HEK293 (cell line): ENCODE measurements at regions not wholly inside any gene's neighbourhood (a gene's known extent, or its start where the extent isn't known, plus 50 kb on each side); places are given as distances from the start of the nearest gene placed in this dataset.

Source experiments
- CTCF ChIA-PET: fragments of 350-600 bp; formaldehyde crosslinking; extraction: SDS; loops from one replicate; lab custom pipeline; 2021; ENCODE audit warnings: antibody characterized with exemption; lab: Yijun Ruan, JAX
- POLR2A ChIA-PET: fragments of 300-600 bp; formaldehyde crosslinking; extraction: SDS; loops from one replicate; lab custom pipeline; 2020; ENCODE audit warnings: antibody characterized with exemption, inconsistent platforms; lab: Yijun Ruan, JAX
- H3K27ac ChIP-seq: fragments of 200-500 bp; sonication (Bioruptor generic); 2 replicates; pipeline ENCODE4 v1.5.1; 2014; ENCODE audit warnings: low read depth, low read length, control low read depth, inconsistent platforms; ENCODE audit errors: extremely low read depth
- H3K36me3 ChIP-seq, 2 experiments: fragments of 200-500 bp in 1 of 2; sonication (Bioruptor generic) in 1 of 2; 1 replicate in 1 of 2; 2 replicates in 1 of 2; pipeline ENCODE4 v1.5.1; 2014 to 2017; ENCODE audit warnings: inconsistent platforms in 2 of 2, low read length in 2 of 2; ENCODE audit not compliant: control insufficient read depth in 2 of 2, insufficient read depth in 1 of 2
- H3K4me1 ChIP-seq: fragments of 200-500 bp; sonication (Bioruptor generic); 2 replicates; pipeline ENCODE4 v1.5.1; 2014; ENCODE audit warnings: mild to moderate bottlenecking, low read length, inconsistent platforms; ENCODE audit not compliant: control insufficient read depth, insufficient read depth
- H3K4me3 ChIP-seq: 2 replicates; pipeline ENCODE4 v1.5.1; 2011; ENCODE audit warnings: low read depth, mild to moderate bottlenecking, control low read depth, low read length, moderate library complexity
- H3K9me3 ChIP-seq: fragments of 200-500 bp; sonication (Bioruptor generic); 2 replicates; pipeline ENCODE4 v1.5.1; 2014; ENCODE audit warnings: low read depth, low read length, inconsistent platforms; ENCODE audit not compliant: control insufficient read depth, insufficient read depth
- AEBP2 ChIP-seq: fragments of 450-650 bp; formaldehyde crosslinking; IDR thresholded peaks from 2 replicates; pipeline ENCODE4 v1.5.1; 2016; ENCODE audit warnings: missing biosample characterization, missing genetic modification characterization, borderline replicate concordance
- BCL6B ChIP-seq: fragments of 450-650 bp; formaldehyde crosslinking; IDR thresholded peaks from 2 replicates; pipeline ENCODE4 v1.5.1; 2017; ENCODE audit warnings: missing biosample characterization, missing genetic modification characterization
- GLIS1 ChIP-seq: fragments of 450-650 bp; formaldehyde crosslinking; IDR thresholded peaks from 2 replicates; pipeline ENCODE4 v1.5.1; 2016; ENCODE audit warnings: missing biosample characterization, missing genetic modification characterization
- HOXA7 ChIP-seq: sonication (generic); formaldehyde crosslinking; IDR thresholded peaks from 2 replicates; pipeline ENCODE4 v1.8.1; 2022; ENCODE audit warnings: missing genetic modification reagents, borderline replicate concordance
- YY1 ChIP-seq: fragments of 450-650 bp; formaldehyde crosslinking; IDR thresholded peaks from 2 replicates; pipeline ENCODE4 v1.5.1; 2018; ENCODE audit warnings: missing biosample characterization, missing genetic modification characterization
- ZBTB17 ChIP-seq: fragments of 450-650 bp; formaldehyde crosslinking; IDR thresholded peaks from 2 replicates; pipeline ENCODE4 v1.5.1; 2016; ENCODE audit warnings: missing biosample characterization, missing genetic modification characterization
- ZBTB21 ChIP-seq: fragments of 450-650 bp; formaldehyde crosslinking; IDR thresholded peaks from 2 replicates; pipeline ENCODE4 v1.5.1; 2017; ENCODE audit warnings: missing biosample characterization, missing genetic modification characterization
- ZBTB49 ChIP-seq: fragments of 450-650 bp; formaldehyde crosslinking; IDR thresholded peaks from 2 replicates; pipeline ENCODE4 v1.5.1; 2016; ENCODE audit warnings: missing biosample characterization, missing genetic modification characterization, low read depth
- ZNF140 ChIP-seq: fragments of 450-650 bp; formaldehyde crosslinking; IDR thresholded peaks from 2 replicates; pipeline ENCODE4 v1.5.1; 2016; ENCODE audit warnings: missing biosample characterization, missing genetic modification characterization
- ZNF2 ChIP-seq: fragments of 450-650 bp; formaldehyde crosslinking; IDR thresholded peaks from 2 replicates; pipeline ENCODE4 v1.5.1; 2016; ENCODE audit warnings: missing biosample characterization, missing genetic modification characterization
- ZNF223 ChIP-seq: fragments of 450-650 bp; formaldehyde crosslinking; IDR thresholded peaks from 2 replicates; pipeline ENCODE4 v1.5.1; 2016; ENCODE audit warnings: missing biosample characterization, missing genetic modification characterization
- ZNF292 ChIP-seq: fragments of 450-650 bp; formaldehyde crosslinking; IDR thresholded peaks from 2 replicates; pipeline ENCODE4 v1.5.1; 2016; ENCODE audit warnings: low read depth, missing biosample characterization, missing genetic modification characterization, borderline replicate concordance
- ZNF350 ChIP-seq: fragments of 450-650 bp; formaldehyde crosslinking; IDR thresholded peaks from 2 replicates; pipeline ENCODE4 v1.5.0; 2017; ENCODE audit warnings: missing biosample characterization, mild to moderate bottlenecking, missing genetic modification characterization
- ZNF366 ChIP-seq: fragments of 450-650 bp; formaldehyde crosslinking; conservative IDR thresholded peaks from 2 replicates; pipeline ENCODE4 v1.5.1; 2016; ENCODE audit warnings: missing biosample characterization, missing genetic modification characterization
- ZNF621 ChIP-seq: fragments of 450-650 bp; formaldehyde crosslinking; IDR thresholded peaks from 2 replicates; pipeline ENCODE4 v1.5.1; 2017; ENCODE audit warnings: missing biosample characterization, missing genetic modification characterization
- ZNF792 ChIP-seq: fragments of 450-650 bp; formaldehyde crosslinking; IDR thresholded peaks from 2 replicates; pipeline ENCODE4 v1.5.1; 2016; ENCODE audit warnings: missing biosample characterization, missing genetic modification characterization
- TF ChIP-seq, protein P1 (sequence below): fragments of 450-650 bp; formaldehyde crosslinking; IDR thresholded peaks from 2 replicates; pipeline ENCODE4 v1.5.1; 2016; ENCODE audit warnings: missing biosample characterization, missing genetic modification characterization
- TF ChIP-seq, protein P2 (sequence below): fragments of 450-650 bp; formaldehyde crosslinking; IDR thresholded peaks from 2 replicates; pipeline ENCODE4 v1.5.1; 2016; ENCODE audit warnings: missing biosample characterization, missing genetic modification characterization
- TF ChIP-seq, protein P3 (sequence below): fragments of 450-650 bp; formaldehyde crosslinking; IDR thresholded peaks from 2 replicates; pipeline ENCODE4 v1.5.1; 2016; ENCODE audit warnings: missing biosample characterization, missing genetic modification characterization

DNA sequence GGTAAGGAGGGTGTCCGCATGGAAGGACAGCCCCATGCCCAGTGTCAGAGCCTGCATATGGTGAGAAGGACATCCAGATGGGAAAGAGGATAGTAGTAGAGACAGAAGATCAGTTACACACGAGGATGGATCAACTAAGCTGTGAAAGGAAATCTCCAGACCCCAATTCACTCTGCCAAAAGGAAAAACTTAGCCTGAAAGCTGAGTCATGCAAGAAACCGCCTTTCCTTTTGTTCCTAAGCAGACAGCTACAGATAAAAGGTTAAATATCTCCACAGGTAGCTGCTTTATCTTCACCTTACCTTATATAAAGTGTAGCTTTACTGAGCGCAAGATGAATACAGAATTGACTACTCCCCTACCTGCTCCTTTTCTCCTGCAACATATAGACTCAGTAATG is 67.3 kb upstream of the LGALSL start:
- no peaks in the 10 kb centered on the region for H3K4me1 ChIP-seq
- TF ChIP-seq, protein P1, sequence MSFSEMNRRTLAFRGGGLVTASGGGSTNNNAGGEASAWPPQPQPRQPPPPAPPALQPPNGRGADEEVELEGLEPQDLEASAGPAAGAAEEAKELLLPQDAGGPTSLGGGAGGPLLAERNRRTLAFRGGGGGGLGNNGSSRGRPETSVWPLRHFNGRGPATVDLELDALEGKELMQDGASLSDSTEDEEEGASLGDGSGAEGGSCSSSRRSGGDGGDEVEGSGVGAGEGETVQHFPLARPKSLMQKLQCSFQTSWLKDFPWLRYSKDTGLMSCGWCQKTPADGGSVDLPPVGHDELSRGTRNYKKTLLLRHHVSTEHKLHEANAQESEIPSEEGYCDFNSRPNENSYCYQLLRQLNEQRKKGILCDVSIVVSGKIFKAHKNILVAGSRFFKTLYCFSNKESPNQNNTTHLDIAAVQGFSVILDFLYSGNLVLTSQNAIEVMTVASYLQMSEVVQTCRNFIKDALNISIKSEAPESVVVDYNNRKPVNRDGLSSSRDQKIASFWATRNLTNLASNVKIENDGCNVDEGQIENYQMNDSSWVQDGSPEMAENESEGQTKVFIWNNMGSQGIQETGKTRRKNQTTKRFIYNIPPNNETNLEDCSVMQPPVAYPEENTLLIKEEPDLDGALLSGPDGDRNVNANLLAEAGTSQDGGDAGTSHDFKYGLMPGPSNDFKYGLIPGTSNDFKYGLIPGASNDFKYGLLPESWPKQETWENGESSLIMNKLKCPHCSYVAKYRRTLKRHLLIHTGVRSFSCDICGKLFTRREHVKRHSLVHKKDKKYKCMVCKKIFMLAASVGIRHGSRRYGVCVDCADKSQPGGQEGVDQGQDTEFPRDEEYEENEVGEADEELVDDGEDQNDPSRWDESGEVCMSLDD (tag by site-specific recombination), result no peak
- no peak for TF ChIP-seq ZNF292 (tag by site-specific recombination)
- no peak for TF ChIP-seq BCL6B (tag by site-specific recombination)
- TF ChIP-seq, protein P2, sequence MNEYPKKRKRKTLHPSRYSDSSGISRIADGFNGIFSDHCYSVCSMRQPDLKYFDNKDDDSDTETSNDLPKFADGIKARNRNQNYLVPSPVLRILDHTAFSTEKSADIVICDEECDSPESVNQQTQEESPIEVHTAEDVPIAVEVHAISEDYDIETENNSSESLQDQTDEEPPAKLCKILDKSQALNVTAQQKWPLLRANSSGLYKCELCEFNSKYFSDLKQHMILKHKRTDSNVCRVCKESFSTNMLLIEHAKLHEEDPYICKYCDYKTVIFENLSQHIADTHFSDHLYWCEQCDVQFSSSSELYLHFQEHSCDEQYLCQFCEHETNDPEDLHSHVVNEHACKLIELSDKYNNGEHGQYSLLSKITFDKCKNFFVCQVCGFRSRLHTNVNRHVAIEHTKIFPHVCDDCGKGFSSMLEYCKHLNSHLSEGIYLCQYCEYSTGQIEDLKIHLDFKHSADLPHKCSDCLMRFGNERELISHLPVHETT, result no peak
- TF ChIP-seq ZNF366 (tag by site-specific recombination), result no peak
- TF ChIP-seq ZNF621 (tag by site-specific recombination), result no peak
- no peak for TF ChIP-seq ZBTB17 (tag by site-specific recombination)
- no peak for TF ChIP-seq ZBTB21 (tag by site-specific recombination)
- TF ChIP-seq ZNF140 (tag by site-specific recombination), result no peak
- no peak for TF ChIP-seq ZNF350
- no peak for TF ChIP-seq AEBP2 (tag by site-specific recombination)
- no peak for TF ChIP-seq HOXA7 (CRISPR knock-in tag)
- TF ChIP-seq ZBTB49 (tag by site-specific recombination), result no peak
- no peak for TF ChIP-seq ZNF223 (tag by site-specific recombination)
- TF ChIP-seq ZNF2 (tag by site-specific recombination), result no peak
- no peak for TF ChIP-seq GLIS1 (tag by site-specific recombination)
- no peak for TF ChIP-seq YY1 (tag by site-specific recombination)
- TF ChIP-seq ZNF792 (tag by site-specific recombination), result no peak
- TF ChIP-seq, protein P3, sequence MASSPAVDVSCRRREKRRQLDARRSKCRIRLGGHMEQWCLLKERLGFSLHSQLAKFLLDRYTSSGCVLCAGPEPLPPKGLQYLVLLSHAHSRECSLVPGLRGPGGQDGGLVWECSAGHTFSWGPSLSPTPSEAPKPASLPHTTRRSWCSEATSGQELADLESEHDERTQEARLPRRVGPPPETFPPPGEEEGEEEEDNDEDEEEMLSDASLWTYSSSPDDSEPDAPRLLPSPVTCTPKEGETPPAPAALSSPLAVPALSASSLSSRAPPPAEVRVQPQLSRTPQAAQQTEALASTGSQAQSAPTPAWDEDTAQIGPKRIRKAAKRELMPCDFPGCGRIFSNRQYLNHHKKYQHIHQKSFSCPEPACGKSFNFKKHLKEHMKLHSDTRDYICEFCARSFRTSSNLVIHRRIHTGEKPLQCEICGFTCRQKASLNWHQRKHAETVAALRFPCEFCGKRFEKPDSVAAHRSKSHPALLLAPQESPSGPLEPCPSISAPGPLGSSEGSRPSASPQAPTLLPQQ (tag by site-specific recombination), result no peak
- H3K9me3 ChIP-seq, result no peaks in the 10 kb centered on the region
- H3K4me3 ChIP-seq, result no peak overlapping the region
- CTCF ChIA-PET, result no interaction called here
- H3K27ac ChIP-seq, result no peak overlapping the region
- POLR2A ChIA-PET, result no interaction called here
- no peaks in the 10 kb centered on the region for H3K36me3 ChIP-seq
